Lung (tissue), 11 donors: ENCODE measurements at regions not wholly inside any gene's neighbourhood (a gene's known extent, or its start where the extent isn't known, plus 50 kb on each side); places are given as distances from the start of the nearest gene placed in this dataset.

ENCODE experiments used
- ATAC-seq: fragments of 200-7000 bp; cut with Tn5 transposase; one replicate; pipeline ENCODE4 v1.9.1; 2020; ENCODE audit warnings: moderate number of reproducible peaks; ENCODE audit not compliant: insufficient read depth, low FRiP score
- DNase-seq, 3 donors: peaks; one replicate each; pipeline ENCODE4 v3.0.0-alpha.2; 2013 to 2017
- H3K27ac ChIP-seq, 2 donors: one replicate each; pipeline ENCODE4 v1.5.1; 2013; ENCODE audit warnings: mild to moderate bottlenecking in 2 of 2, moderate library complexity in 2 of 2, control low read depth in 1 of 2, inconsistent platforms in 1 of 2, low read depth in 1 of 2, low read length in 1 of 2
- H3K27me3 ChIP-seq, 3 donors: one replicate each; pipeline ENCODE4 v1.5.1; 2013; ENCODE audit warnings: low read length in 2 of 3; ENCODE audit not compliant: control insufficient read depth in 3 of 3, insufficient read depth in 3 of 3
- H3K36me3 ChIP-seq, 4 donors: one replicate each; pipeline ENCODE4 v1.5.1; 2013; ENCODE audit warnings: low read length in 4 of 4, mild to moderate bottlenecking in 1 of 4, moderate library complexity in 1 of 4; ENCODE audit not compliant: control insufficient read depth in 4 of 4, insufficient read depth in 4 of 4
- H3K4me1 ChIP-seq, 5 donors: one replicate each; pipeline ENCODE4 v1.5.1; 2013; ENCODE audit warnings: low read length in 5 of 5, mild to moderate bottlenecking in 2 of 5, moderate library complexity in 1 of 5; ENCODE audit not compliant: control insufficient read depth in 5 of 5, insufficient read depth in 5 of 5
- H3K4me3 ChIP-seq: one replicate; pipeline ENCODE4 v1.5.1; 2013; ENCODE audit warnings: mild to moderate bottlenecking, control low read depth, moderate library complexity
- H3K9ac ChIP-seq, 2 donors: one replicate each; pipeline ENCODE4 v1.5.1; 2013; ENCODE audit warnings: low read length in 2 of 2, control low read depth in 1 of 2; ENCODE audit not compliant: insufficient read depth in 1 of 2
- H3K9me3 ChIP-seq, 4 donors: one replicate each; pipeline ENCODE4 v1.5.1; 2013; ENCODE audit warnings: low read length in 3 of 4, mild to moderate bottlenecking in 1 of 4, moderate library complexity in 1 of 4; ENCODE audit not compliant: control insufficient read depth in 4 of 4, insufficient read depth in 3 of 4
- WGBS, 2 donors: extraction: QIAGEN DNeasy Blood & Tissue Kit; methylation state at CpG; one replicate each; pipeline ENCODE4 v1.1.7; 2013; 5-methylcytosine and 5-hydroxymethylcytosine counted together
- TF ChIP-seq, protein P1 (sequence below): IDR thresholded peaks from 2 replicates; pipeline ENCODE4 v1.5.1; 2012; ENCODE audit warnings: mild to moderate bottlenecking; ENCODE audit errors: control extremely low read depth, extremely low read depth
- donor health status: control.
- donor health status: control.
- donor health status: Bipolar disorder and iron deficiency.
- donor health status: healthy.
- donor health status: DM: yes; HTN: yes; CAD: no.

- 68 to 81% methylated on average over 6 of the region's 6 CpGs for WGBS, 2 donors
- DNase-seq: peak; percentile 54 to 77 (median 65)
- Histone ChIP-seq H3K27me3 (no peaks in the 10 kb centered on the region), H3K36me3 (no peaks in the 10 kb centered on the region), H3K9ac (no peak overlapping the region), H3K27ac (no peak overlapping the region), H3K9me3 (no peaks in the 10 kb centered on the region), H3K4me3 (no peak overlapping the region), H3K4me1 (peaks cover 0 to 4% (median 0%) of the 10 kb centered on the region in 5 donors)
- TF ChIP-seq, protein P1, sequence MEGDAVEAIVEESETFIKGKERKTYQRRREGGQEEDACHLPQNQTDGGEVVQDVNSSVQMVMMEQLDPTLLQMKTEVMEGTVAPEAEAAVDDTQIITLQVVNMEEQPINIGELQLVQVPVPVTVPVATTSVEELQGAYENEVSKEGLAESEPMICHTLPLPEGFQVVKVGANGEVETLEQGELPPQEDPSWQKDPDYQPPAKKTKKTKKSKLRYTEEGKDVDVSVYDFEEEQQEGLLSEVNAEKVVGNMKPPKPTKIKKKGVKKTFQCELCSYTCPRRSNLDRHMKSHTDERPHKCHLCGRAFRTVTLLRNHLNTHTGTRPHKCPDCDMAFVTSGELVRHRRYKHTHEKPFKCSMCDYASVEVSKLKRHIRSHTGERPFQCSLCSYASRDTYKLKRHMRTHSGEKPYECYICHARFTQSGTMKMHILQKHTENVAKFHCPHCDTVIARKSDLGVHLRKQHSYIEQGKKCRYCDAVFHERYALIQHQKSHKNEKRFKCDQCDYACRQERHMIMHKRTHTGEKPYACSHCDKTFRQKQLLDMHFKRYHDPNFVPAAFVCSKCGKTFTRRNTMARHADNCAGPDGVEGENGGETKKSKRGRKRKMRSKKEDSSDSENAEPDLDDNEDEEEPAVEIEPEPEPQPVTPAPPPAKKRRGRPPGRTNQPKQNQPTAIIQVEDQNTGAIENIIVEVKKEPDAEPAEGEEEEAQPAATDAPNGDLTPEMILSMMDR: no peak
- ATAC-seq: no peak
Measured at GRCh38 chr15:87213626-87214025, 1042.9 kb downstream of the NTRK3 start.

DNA sequence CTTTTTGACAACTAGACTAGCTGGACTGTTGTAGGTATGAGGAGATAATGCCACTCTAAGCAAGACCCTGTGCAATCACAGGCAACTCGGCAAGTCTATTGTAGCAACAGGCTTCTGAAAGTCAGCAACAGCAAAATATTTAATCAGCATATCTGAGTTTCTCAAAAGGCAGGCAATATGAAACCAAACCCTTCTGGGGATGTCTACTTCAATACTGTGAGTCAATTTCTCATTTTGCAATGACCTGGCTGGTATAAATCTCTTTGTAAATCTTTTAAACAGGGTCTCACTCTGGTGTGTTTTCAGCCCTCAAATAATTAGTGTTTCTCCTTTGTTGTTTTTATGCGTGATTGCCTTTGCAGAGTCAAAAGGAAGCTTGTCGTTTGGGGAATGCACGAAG, 1044.5 kb downstream of the NTRK3 start:
- DNase-seq: no peak
- no peaks in the 10 kb centered on the region for H3K27me3 ChIP-seq

GRCh38 chr15:87211547-87211946, 1045.0 kb downstream of the NTRK3 start:
- no peak overlapping the region for H3K9ac ChIP-seq
- peaks cover 0 to 4% (median 0%) of the 10 kb centered on the region in 5 donors for H3K4me1 ChIP-seq
- 75 to 76% methylated on average over 1 of the region's 1 CpG for WGBS, 2 donors
- TF ChIP-seq, protein P1: no peak
- no peaks in the 10 kb centered on the region for H3K9me3 ChIP-seq
- no peak overlapping the region for H3K4me3 ChIP-seq
- DNase-seq (no peak), ATAC-seq (no peak)
- H3K36me3 ChIP-seq: no peaks in the 10 kb centered on the region
- H3K27me3 ChIP-seq: no peaks in the 10 kb centered on the region
- H3K27ac ChIP-seq: no peak overlapping the region

More for the DNA sequence above, 1044.5 kb downstream of the NTRK3 start:
- 68 to 80% methylated on average over 4 of the region's 4 CpGs for WGBS, 2 donors
- Histone ChIP-seq H3K4me3 (no peak overlapping the region), H3K36me3 (no peaks in the 10 kb centered on the region), H3K9me3 (no peaks in the 10 kb centered on the region), H3K27ac (no peak overlapping the region), H3K9ac (no peak overlapping the region), H3K4me1 (peaks cover 0 to 4% (median 0%) of the 10 kb centered on the region in 5 donors)
- TF ChIP-seq, protein P1: no peak
- ATAC-seq: no peak
